Renal cortex interstitium (tissue), 11 donors: ENCODE measurements at regions not wholly inside any gene's neighbourhood (a gene's known extent, or its start where the extent isn't known, plus 50 kb on each side); places are given as distances from the start of the nearest gene placed in this dataset.

Experiments used
- DNase-seq, 11 donors: peaks; one replicate each; pipeline ENCODE4 v3.0.0-alpha.2; 2013; ENCODE audit warnings: low read depth in 9 of 11, low spot score in 4 of 11; ENCODE audit errors: extremely low read depth in 1 of 11

DNA sequence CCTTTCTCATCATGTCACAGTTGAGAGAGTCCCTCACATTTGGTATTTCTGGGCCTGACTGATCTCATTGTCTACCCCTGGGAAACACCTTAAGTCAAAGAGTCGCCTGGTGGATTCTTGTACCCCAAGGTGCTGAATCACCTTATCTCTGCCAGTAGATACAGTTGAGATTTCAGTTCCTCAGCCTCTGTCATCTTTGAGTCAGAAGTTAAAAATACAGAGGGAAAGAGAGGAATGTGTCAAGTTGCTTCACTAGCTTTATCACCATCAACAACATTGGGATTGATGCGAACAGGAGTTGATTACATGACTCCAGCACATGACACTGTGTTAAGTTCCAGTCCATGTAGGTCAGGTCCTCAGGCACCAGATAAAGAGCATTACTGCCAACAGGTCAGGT, 513.0 kb downstream of the NUF2 start:
- DNase-seq, result no peak

DNA sequence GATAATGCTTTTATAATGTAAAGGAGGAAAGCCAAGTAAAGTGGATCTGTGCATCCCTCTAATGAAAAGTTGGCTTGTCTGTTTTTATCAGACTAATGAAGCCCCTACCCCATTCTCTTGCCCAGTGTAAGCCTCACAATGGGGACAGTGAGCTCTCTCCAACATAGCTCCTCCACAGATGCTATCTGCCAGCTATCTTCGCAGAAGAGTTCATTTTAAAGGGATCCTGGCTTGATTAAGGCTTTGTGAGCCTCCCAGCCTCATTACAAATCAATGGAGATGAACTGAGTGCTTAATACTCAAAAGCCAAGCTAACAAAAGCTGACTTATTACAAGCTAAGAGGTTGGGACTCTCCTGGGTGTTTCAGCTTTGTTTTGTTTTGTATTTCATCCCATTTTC, 514.7 kb downstream of the NUF2 start:
- no peak for DNase-seq

DNA sequence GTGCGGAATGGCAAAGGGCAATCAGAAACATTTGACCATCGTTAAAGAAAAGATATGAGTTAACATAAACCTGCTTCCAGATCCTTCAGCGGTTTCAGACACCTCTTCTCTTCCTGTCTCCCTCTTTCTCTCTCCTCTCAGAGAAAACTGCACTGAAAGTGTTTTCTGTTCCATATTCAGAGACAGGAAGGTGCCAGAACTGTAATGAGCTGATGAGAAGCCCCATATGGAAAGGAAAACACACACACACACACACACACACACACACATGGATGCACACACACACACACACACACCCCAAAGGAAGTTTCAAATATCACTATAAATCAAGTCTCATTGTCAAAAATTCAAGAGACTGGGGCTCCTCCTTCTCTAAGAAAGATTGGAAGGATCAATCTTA, 515.5 kb downstream of the NUF2 start:
- DNase-seq, result no peak

DNA sequence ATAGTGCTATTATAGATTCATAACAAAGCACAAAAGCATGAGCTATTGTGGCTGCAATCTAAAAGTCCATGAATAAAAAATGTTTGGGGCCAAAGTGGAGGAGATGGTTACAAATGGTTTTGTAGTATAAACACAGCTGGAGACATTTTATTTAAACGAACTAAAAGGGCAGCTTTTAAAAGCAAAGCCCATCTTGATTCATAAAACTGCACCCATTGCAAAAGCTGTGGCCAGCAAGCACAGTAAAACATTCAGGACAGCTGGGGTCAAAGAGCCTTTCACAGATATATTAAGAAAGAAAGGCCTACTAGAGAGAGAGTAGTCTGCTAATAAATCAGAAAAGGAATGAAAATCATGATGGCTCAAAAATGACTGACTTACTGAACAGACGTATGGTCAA, 520.8 kb downstream of the NUF2 start:
- peak in 2 of 11 donors; percentile 22 to 36 for DNase-seq

DNA sequence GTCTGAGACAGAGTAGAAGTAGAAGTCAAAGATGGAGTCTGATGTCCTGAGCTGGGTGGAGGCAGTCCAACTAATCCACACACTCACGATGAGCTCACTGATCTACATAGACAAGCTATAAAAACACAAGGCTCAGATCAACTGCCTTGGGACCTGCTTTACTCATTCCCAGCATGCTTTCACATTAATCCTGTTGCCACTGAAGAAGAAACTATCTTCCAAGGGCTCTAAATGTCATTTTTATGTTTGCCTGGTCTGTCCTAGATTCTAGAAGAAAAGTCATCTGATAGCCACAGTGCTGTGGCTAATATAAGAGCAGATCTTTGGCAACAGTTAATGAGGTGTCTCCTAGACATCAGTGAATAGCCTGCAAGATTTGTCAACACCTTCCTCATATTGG, 522.7 kb downstream of the NUF2 start:
- DNase-seq, result no peak

DNA sequence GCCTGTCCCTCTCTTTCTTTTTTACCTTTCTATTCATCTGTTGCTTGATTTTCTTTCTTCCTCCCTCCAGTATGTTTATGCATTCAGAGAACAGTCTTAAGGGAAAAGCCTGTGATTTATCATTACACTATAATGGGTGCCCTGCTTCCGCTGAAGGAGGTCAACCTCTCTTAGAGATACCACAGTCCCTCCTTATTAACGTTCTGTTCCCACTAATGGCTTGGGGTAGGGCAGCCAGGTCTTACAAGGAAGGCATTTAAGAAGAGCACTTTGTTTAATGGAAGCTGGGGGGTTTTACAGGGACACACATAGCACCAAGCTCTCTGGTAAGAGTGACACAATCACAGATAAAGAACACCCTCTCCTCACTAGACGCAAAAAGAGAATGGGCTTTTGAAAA, 523.5 kb downstream of the NUF2 start:
- DNase-seq, result no peak

DNA sequence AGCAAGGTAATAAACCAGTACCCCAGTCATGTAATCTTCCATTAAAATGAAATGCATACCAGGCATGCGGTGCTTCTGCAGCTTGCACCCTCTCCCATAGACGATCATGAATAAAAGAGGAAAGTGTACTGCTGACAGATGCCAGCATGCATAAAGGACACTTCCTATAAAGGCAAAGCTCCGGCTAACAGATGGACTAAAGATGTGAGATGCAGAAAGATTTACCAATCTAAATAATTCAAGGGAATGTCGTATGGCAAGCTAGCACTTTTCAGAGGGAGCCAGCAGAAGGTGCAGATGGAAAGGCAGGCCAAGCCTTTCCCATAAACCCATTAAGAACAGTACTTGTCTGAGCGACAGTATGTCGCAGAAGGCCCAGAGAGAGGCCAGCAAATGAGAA, 542.0 kb downstream of the NUF2 start:
- no peak for DNase-seq

DNA sequence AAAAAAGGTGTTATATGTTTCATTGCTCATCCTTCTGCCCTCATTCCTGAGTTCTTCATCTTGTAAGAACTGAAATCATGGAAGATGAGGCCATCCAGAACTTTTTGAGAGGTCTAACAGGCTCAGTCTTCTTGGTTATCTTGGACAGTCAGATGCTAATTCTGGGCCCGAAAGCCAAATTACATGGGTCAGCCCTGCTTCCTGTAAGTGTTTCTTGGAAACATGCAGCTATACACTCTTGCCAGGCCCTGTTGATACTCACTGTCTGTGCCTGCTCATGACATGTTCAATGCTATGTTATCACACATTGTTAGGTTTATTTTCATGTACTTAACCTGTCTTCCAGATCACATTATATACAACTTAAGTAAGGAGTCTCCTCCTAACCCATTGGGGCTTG, 542.5 kb downstream of the NUF2 start:
- no peak for DNase-seq

DNA sequence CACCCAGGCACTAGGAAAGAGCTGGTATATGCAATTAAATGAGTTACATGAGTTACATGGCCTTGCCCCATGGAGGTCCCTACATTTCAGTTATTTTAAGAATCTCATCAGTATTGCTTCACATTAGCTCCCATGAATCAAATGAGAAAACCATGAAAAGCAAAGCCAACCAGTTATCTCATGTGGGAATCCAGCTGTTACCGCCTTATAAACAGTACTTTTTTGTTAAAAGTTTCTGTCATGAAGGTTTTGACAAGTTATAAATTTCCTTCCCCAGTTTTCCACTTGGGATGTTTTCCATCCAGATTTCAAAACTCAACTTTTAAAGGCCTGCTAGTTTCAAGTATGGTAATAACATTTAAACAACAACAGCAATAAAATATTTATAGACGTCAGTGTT, 544.8 kb downstream of the NUF2 start:
- DNase-seq, result peak in 3 of 11 donors; percentile 29 to 53 (median 31)

DNA sequence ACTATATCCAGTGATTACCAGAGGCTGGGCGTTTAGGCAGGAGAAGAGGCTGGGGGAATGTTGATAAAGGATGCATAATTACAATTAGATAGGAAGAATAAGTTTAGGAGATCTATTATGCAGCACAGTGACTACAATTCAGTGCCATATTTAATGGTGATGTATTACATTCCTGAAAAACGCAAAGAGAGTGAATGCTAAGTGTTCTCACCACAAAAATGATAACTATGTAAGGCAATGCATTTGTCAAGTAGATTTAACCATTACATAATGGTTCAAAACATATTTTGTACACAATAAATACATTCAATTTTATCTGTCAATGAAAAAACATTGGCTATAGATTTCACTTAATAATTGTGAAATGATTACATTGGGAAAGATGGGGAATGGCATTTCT, 548.9 kb downstream of the NUF2 start:
- no peak for DNase-seq

DNA sequence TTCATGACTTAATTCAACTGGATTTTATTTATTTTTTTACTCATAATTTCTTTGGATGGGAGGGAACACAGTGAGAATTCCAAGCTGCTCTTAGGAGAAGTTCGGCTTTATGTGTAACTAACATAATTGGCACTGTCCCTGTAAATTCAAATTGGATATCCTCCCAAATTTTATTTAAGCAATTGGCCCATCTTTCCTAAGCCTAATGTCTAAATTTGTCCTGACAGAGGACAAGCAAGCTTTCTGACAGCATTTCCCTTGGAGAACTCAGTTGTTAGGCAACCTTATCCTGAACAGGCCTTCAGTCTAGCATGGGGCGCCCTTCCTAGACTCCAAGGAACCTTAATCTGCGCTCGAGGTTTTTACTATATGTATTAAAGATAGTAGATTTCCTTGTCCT, 550.3 kb downstream of the NUF2 start:
- no peak for DNase-seq

DNA sequence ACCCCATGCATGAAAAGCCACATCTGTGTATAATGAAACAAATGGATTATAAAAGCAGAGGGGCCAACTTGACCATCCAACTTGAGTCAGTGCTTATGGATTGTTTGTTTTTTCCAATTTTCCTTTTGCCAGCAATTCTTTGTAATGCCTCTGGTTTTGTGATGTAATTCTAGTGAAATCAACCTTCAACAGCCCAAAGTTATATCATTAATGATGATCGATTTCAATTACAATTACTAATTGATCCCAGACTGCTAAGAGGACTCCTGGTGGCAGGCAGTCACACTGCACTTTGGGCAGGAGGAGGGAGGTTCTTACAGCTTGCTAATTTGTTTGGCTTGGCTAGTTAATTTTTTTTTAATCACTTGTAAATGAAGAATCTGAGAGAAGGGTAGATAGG, 552.3 kb downstream of the NUF2 start:
- no peak for DNase-seq

DNA sequence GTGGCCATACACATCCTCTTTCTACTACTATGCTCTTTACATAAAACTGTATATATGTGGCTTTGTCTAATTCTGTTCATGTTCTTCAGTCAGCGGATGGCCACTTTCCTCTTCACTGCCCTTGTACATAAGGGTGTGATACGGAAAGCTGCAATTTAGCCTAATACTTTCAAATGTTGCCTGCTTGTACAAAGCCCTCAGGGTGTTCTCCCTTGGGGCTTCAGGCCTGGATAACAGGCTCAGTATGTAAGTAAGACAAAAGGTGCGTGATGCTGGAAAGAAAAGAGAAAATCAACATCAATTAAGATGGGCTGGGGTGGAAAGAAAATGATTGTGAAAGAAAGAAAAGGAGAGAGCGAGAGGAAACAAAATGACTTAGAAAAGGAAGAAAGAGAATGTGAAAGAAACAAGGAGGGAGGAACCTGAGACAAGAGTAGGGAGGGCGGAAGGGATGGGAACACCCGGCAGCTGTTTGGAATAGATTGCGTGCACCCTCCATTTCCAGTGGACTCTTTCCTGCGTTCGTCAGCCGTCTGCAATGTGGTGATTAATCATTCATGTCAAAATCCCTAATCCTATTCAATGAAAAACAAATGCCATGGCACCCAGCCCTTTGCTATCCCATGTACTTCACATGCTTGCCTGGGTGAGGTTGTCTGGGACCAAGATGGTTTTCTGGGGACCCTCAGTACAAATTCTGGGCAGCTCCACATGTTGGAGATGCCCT, 553.6 kb downstream of the NUF2 start:
- no peak for DNase-seq

DNA sequence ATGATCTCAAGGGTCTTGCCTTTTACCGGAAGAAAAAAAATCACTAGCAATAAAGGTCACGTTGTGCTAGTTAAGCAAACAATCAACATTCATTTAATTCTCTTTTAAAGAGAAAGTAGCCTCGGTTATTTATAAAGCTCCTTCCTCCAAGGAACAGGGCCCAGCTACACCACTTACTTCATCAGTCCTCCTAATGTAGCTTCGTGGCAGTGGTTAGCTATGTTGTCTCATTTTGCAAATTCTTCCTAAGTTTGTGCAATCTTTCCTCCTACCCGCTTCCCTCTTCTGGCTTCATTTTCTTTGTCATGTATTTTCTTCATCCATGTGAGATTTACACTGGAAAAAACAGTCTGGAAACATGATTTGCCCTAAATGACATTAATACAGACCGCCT, 554.2 kb downstream of the NUF2 start:
- no peak for DNase-seq

DNA sequence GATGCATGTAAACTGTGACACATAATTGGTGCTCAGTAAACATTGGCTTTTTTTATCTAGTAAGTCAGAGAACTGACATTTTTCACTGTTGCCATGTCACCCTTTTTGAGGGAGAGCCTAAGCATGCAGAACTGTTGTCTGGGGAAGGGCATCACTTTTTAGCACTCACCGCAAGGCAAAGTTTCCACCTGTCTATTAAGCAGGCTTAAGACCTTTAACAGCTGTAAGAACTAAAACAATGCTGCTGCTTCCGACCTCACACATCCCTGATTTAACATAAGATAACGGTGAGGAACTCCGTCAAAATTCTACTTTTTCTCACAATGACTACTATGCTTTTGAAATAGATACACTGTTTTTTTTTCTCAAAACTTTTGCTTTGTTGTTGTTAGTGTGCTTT, 554.8 kb downstream of the NUF2 start:
- no peak for DNase-seq

DNA sequence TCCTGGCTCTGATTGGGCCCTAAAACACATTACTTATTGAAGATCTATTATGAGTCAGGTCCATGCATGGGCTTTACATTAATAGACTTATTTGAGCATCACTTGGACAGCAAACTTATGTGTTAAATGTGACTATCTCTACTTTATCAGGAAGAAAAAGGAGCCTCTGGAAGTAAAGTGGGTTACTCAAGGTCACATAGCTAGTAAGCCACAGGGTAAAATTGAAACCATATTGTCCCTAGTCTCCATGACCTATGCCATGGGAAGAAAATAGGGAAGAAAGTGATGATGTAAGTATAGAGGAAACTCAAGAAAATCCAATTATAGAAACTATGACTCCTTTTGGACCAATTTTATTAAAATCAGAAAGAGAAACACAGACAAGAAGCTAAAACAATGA, 555.3 kb downstream of the NUF2 start:
- DNase-seq, result no peak

DNA sequence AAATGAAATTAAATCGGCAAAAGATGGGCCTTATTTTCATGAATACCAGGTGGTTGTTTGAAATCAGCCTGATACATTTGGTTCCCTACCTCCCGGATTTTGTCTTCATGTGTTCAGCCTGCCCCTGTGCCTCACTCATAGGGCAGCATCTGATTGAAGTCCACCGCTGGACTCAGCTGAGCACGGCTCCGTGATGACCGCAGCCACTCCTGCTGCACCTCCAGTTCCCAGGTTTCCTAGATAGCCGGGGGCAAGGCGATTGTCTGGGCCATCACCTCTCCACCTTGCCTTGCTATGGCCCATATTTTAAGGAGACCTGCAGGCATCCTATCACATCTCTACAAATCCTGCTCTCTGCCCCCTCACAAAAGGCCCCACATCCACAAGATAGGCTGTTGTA, 563.8 kb downstream of the NUF2 start:
- no peak for DNase-seq

DNA sequence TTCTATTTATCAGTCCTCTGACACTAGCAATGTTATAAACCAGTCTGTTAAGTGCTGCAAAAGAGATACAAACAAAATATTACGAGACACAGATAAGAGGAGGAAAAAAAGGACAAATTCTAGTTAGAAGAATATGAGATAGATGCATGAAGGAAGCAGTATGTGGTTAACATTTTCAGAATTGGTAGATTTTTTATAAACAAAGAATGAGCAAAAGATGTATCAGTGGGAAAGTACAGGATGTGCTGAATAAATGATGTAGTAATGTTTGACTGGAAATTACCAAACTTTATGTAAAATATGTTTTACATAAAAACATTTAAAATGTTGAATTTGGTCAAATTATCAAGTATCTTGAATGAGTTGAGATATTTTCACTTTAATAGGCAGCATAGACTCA, 574.2 kb downstream of the NUF2 start:
- DNase-seq, result no peak

DNA sequence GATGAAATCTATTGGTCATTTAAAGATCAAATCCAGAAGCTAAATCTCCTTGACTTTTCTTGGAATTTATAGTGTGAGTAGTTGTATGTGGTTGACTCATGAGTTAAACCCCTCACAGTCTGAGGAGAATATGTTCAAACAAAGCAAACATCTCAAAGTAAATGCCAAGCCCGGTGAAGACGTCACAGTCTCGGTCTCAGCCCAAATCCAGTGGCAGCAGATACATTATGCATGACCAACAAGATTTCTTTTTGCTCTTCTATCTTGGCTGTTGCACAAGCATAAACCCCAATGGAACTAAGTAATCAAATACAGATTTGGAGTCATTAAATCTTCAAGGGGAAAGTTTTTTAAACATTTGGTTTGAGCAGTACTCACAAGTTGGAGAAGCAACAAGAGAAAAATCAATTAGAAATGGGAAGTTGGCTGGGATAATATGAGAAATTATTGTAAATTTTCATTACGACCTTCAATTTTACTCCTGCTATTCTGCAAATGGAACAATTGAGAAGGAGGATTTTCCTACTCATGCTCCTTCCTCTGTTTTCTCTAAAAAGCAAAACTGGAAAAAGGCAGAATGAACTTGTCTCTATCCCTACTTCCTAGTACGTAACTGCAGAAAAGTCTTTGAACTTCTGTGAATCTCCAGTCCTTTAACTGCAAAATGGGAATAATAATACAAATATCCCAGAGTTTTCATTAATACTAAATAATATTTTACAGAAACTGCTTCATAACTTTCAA, 575.8 kb downstream of the NUF2 start:
- DNase-seq, result no peak

DNA sequence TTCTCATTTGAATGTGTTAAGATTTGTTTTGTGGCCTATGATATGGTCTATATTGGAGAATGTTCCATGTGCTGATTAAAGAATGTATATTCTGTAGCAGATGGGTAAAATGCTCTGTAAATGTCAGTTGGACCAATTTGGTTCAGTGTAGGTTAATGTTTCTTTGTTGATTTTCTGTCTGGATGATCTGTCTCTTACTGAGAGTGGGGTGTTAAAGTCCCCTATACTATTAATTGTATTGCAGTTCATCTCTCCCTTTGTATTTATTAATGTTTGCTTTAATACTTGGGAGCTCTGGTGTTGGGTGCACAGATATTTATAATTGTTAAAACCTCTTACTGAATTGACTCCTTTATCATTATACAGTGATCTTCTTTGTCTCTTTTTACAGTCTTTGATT, 584.5 kb downstream of the NUF2 start:
- DNase-seq, result no peak
